Activated CD4-positive, CD25-positive, alpha-beta regulatory T cell treated with anti-CD3 and anti-CD28 coated beads, Interleukin-2, amount 50 U/mL, for 16 hours (primary cell): ENCODE measurements at regions not wholly inside any gene's neighbourhood (a gene's known extent, or its start where the extent isn't known, plus 50 kb on each side); places are given as distances from the start of the nearest gene placed in this dataset.
A peak's percentile ranks its signal among the peaks of the same experiment; 100 is the strongest.
"Not testable (repeated sequence)": the region's sequence is repeated elsewhere in the genome, so short reads cannot be mapped to it uniquely, and the experiment has no call there.

Experiments
- DNase-seq: peaks from one replicate; pipeline ENCODE4 v3.0.0-alpha.2; 2020; ENCODE audit warnings: low read depth, low spot score

GRCh38 chr2:168300460-168300859 lies 53.1 kb upstream of the STK39 start:
- DNase-seq, result no peak

DNA sequence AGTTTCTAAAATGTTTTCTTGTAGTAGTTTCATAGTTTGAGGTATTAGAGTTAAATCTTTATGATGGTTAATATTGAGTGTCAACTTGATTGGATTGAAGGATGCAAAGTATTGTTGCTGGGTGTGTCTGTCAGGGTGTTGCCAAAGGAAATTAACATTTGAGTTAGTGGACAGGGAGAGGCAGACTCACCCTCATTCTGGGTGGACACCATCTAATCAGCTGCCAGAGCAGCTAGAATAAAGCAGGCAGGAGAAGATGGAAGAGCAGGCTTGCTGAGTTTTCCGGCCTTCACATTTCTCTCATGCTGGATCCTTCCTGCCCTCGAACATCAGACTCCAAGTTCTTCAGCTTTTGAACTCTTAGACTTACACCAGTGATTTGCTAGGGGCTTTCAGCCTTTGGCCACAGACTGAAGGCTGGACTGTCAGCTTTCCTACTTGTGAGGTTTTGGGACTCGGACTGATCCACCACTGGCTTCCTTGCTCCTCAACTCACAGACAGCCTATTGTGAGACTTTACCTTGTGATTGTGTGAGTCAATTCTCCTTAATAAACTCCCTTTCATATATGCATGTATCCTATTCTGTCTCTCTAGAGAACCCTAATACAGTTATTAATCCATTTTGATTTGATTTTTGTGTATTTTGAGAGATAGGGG lies 56.8 kb upstream of the STK39 start:
- DNase-seq, result no peak

GRCh38 chr2:168307379-168307778 lies 60.0 kb upstream of the STK39 start:
- no peak for DNase-seq

GRCh38 chr2:168310580-168310979 lies 63.2 kb upstream of the STK39 start:
- DNase-seq, result no peak

DNA sequence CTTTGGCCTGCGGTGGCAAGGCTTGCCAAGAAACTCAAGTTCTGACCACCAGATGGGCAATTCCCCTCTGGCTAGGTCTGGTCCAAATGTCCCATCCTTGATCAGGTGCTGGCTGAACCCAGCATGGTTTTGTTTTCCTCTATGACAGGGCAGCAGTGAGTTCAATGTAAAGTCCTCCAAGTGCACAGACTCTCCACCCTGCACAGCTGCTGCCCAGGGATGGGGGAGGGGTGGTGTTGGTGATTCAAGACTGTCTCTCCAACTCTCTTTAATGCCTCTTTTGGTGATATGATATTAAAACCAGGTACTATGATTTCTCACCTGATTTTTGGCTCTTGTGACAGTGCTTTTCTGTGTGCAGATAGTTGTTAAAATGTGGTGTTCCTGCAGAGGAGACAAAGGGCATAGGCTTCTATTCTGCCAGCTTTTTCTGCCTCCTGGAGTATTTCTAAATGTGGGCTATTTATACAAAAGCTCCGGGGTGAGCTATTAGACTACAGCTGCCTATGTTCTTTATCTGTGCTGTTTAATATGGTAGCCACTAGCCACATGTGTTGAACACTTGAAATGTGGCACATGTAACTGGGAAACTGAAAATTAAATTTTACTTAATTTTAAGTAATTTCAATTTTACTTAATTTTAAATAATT lies 64.0 kb upstream of the STK39 start:
- no peak for DNase-seq

DNA sequence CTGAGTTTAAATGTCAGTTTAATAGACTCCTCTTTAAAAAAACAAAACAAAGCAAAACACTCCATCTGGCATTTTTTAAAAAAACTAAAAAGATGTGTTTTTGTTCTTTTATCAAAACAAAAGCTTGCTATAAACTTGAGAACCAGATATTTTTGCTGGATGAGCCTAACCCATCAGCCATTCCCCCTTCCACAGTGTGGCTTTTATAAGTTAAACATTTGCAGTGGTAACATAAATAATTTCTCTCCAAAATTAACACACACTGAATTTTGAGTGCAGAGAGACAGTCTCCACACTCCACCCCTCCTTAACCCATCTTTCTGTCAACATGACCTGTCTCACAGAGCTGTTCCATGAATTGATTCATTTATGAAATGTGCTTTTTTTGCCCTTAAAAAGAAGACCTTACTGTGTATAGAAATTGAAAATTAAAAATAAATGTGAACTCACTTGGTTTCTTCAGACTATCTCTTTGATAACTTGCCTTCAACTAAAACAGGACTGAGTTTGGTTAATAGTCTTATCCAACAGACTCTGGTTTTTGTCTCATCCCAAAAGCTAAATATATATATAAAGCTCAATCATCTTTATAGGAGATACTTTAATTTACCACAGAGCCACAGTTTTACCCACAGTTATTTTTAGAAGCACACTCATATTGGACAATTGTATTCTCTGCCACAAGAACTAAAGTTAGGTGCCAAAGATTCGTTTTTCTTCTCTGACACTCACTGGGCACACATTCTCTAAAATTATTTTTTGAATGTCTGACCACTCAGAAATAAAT lies 64.8 kb upstream of the STK39 start:
- no peak for DNase-seq

DNA sequence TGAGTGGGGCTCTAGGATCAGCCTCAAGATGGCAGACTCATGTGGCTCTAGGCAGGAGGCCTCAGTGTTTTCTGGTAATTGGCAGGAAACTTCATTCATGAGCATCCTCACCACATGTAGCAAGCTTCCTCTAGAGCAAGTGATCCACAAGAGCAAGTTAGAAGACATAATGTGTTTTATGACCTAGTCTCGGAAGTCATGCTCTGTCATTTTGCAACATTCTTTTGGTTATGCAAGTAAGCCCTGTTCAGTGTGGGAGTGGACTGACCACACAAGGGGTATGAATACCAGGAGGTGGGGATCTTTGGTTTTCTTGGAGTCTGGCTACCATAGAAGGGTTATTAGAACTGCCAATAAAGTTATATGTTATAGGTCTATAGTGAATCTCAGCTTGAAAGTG lies 66.8 kb upstream of the STK39 start:
- no peak for DNase-seq

- DNase-seq, result no peak
Observed at GRCh38 chr2:168315331-168316072, 68.1 kb upstream of the STK39 start.

DNA sequence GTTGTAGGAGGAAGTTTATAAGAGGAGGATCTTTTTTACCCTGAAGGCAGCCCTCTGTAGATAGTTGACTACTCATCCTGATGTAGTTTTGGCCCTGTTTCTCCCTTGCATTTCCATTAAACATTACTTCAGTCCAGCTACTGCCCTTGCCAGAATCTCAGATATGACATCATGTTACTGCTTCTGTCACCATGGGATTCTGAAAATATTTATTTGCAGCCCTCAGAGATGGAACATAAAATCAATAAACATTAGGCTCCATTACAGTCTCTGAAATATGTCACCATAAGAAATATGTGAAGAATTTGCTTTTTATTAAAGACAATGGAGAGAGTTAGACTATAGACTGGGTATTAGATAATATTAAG lies 68.7 kb upstream of the STK39 start:
- DNase-seq, result no peak

DNA sequence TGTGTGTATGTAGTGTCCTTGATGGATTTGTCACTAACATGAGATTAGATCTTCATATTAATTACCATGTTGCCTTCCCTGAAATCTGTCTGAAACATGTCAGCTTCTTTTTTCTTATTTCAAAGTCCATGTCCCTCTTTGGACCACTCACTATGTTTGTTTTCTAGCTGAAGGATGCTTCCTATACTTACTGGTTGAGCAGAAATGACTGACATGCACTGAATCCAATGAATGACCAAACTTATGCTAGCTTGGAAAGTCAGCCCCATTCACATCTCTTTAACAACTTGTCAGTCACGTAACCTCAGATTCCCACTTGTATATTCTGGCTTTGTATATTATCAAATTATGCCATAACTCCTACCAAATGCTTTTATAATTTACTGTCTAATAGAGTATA lies 69.9 kb upstream of the STK39 start:
- DNase-seq, result no peak

- no peak for DNase-seq
Observed at GRCh38 chr2:168320267-168320666, 72.9 kb upstream of the STK39 start.

DNA sequence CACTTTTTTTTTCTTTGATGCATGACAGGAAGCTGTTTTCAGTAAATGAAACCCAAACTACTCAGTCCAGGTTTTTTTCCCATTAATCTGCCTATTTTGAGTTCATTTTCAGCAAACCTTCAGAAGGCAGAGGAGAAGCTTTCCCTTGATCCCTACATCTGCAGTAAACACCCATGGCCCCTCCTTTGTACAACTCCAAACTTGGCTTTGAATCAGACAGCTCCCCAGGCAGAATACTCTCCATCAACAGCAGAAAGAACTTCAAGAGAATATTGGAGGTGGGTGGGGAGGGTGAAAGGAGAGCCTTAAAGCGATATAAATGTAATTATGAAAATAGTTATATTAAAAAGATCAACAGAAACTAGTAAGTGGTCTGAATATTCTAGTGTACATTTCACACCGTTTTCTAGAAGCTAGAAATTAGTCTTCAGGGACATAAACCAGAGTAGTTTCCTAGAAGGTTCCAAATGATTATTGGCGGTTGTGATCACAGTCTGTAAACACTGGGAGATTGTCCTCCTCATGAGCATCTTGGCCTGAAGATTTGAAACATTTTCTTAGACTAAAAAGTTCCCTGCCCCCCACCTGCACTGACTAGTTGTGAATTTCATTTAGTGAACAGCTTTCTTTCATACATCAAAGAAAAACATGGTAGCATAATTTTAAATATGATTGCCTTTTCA lies 75.1 kb upstream of the STK39 start:
- DNase-seq, result no peak

- no peak for DNase-seq
Observed at GRCh38 chr2:168323529-168324021, 76.2 kb upstream of the STK39 start.

DNA sequence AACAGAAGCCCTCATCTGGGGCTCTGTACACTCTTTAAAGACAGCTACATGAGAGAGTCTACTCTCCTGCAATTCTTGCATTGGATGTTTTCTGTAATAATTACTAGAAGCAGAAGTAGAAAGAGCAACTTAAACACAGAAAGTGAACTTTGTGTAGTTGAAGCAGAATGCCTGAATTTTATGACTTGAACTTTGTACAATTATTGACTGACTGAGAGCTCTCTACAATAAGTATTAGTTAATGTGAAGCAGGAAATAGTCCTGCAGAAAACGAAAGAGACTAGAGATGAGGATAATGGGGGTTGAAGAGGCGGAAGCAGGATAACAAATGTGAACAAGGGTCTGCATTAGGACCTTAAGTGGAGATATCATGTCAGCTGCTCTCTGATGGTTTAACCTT lies 79.2 kb upstream of the STK39 start:
- no peak for DNase-seq

DNA sequence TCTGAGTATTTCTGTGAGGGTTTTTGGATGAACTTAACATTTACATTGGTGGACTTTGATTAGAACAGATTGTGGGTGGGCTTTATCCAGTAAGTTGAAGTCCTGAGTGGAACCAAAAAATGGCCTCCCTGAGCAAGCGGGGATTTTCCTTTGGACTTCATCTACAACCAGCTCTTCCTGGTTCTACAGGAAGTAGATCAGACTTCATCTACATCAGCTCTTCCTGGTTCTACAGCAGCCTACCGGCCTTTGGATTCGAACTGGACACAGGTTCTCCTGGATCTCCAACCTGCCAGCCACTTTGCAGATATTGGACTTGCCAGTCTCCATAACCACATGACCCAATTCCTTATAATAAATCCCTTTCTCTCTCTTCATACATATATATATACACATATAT lies 79.9 kb upstream of the STK39 start:
- no peak for DNase-seq

GRCh38 chr2:168328421-168328820 lies 81.0 kb upstream of the STK39 start:
- no peak for DNase-seq

GRCh38 chr2:168330624-168331423 lies 83.4 kb upstream of the STK39 start:
- no peak for DNase-seq

- not testable (repeated sequence) for DNase-seq
Observed at GRCh38 chr2:168335254-168335653, 87.9 kb upstream of the STK39 start.

DNA sequence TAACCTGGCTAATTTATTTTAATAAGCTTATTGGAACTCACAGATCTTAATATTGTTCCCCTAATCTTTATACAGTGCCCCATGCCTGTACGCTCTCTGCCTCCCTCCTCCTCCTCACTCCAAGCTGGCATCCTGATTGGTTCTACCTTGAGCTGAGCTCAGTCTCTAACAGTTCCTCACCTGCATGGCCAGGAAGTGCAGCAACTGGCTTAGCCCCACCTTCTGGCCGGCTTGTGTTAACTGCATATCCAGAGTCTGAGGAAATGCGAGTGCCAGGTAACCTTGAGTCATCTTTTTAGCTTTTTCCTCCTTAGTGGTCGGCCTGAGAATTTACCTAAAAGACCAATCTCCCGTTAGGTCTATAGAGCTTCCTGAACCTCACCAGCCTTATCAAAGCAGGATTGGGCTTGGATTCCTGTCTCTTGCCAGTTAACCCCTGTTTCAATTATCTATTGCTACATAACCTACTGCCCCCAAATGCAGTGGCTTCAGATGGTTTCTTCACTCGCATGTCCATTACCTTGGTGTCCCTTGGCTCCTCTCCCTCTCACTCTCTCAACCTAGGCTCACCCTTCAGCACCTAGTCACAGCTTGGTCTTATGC lies 89.5 kb upstream of the STK39 start:
- peak; percentile 22 for DNase-seq

DNA sequence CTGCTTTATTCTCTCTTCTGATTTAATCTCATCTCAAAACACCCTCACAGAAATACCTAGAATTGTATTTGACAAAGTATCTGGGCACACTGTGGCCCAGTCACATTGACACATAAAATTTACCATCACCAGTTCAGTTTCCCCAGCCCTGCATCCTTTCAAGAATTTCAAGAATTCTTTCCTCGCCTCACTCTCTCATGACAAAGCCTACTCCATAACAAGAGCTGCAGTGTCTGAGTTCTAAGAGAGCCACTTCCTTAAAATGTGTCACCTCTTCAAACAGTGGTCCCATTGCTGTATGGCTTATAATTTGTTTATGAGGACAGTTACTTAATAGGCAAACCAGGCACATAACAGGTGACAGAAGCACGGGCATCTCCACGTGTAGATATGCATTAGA lies 90.9 kb upstream of the STK39 start:
- no peak for DNase-seq
